Loucy (cell line): ENCODE measurements at regions not wholly inside any gene's neighbourhood (a gene's known extent, or its start where the extent isn't known, plus 50 kb on each side); places are given as distances from the start of the nearest gene placed in this dataset.

Source experiments
- EZH2phosphoT487 ChIP-seq: fragments of 200-600 bp; IDR thresholded peaks from 2 replicates; pipeline ENCODE4 v1.6.1; 2018; ENCODE audit warnings: antibody characterized with exemption, mild to moderate bottlenecking, moderate library complexity, borderline replicate concordance
- TF ChIP-seq, protein P1 (sequence below): fragments of 200-600 bp; sonication (generic); conservative IDR thresholded peaks from 2 replicates; pipeline ENCODE4 v1.5.1; 2014; ENCODE audit warnings: mild to moderate bottlenecking, antibody characterized with exemption, low read length

DNA sequence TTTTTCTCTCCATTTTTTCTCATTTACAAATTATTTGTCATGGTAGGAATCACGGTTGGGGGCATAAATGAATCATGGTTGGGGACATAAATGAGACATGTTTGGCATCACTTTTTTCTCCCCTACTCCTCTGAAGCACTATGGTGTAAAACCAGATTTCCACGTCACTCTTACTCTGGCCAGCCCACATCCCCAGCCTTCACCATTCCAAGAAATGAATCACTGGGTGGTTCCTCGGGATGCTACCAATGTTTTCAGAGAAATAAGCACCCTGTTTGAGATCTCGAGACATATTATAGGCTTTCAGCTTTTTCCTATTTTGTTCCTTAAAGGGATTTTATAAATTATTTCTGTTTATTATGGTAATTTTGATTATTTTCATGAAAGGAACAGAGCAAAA, 155.0 kb upstream of the SLC8A1 start:
- TF ChIP-seq, protein P1, sequence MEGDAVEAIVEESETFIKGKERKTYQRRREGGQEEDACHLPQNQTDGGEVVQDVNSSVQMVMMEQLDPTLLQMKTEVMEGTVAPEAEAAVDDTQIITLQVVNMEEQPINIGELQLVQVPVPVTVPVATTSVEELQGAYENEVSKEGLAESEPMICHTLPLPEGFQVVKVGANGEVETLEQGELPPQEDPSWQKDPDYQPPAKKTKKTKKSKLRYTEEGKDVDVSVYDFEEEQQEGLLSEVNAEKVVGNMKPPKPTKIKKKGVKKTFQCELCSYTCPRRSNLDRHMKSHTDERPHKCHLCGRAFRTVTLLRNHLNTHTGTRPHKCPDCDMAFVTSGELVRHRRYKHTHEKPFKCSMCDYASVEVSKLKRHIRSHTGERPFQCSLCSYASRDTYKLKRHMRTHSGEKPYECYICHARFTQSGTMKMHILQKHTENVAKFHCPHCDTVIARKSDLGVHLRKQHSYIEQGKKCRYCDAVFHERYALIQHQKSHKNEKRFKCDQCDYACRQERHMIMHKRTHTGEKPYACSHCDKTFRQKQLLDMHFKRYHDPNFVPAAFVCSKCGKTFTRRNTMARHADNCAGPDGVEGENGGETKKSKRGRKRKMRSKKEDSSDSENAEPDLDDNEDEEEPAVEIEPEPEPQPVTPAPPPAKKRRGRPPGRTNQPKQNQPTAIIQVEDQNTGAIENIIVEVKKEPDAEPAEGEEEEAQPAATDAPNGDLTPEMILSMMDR = no peak
- TF ChIP-seq EZH2phosphoT487 = no peak
